Vagina (tissue), 2 donors: ENCODE measurements at regions not wholly inside any gene's neighbourhood (a gene's known extent, or its start where the extent isn't known, plus 50 kb on each side); places are given as distances from the start of the nearest gene placed in this dataset.

Experiments used
- DNase-seq, 2 donors: peaks; one replicate each; pipeline ENCODE4 v3.0.0-alpha.2; 2017; ENCODE audit errors: extremely low spot score in 2 of 2
- H3K27ac ChIP-seq: fragments of 200-600 bp; sonication (generic); one replicate; pipeline ENCODE4 v1.5.1; 2019
- H3K27me3 ChIP-seq: fragments of 200-600 bp; sonication (generic); one replicate; pipeline ENCODE4 v1.5.1; 2019
- H3K36me3 ChIP-seq, 2 donors: fragments of 200-600 bp; sonication (generic); one replicate each; pipeline ENCODE4 v1.5.1; 2017 to 2019
- H3K4me1 ChIP-seq: fragments of 200-600 bp; sonication (generic); one replicate; pipeline ENCODE4 v1.5.1; 2019
- H3K4me3 ChIP-seq, 2 donors: fragments of 200-600 bp; sonication (generic); 1 replicate in 1 of 2; 2 replicates in 1 of 2; pipeline ENCODE4 v1.5.1; 2016 to 2019
- H3K9me3 ChIP-seq: fragments of 200-600 bp; sonication (generic); one replicate; pipeline ENCODE4 v1.5.1; 2019
- CTCF ChIP-seq, 3 experiments: fragments of 450-650 bp in 2 of 3; fragments of 200-600 bp in 1 of 3; sonication (generic) in 1 of 3; IDR thresholded peaks; one replicate each; pipeline ENCODE4 v1.5.1; 2017 to 2019; ENCODE audit warnings: antibody characterized with exemption in 3 of 3, mild to moderate bottlenecking in 2 of 3, moderate library complexity in 2 of 3
- POLR2A ChIP-seq, 2 donors: fragments of 450-650 bp; IDR thresholded peaks; one replicate each; pipeline ENCODE4 v1.6.1; 2017; ENCODE audit warnings: antibody characterized with exemption in 2 of 2, mild to moderate bottlenecking in 2 of 2, moderate library complexity in 2 of 2
- POLR2AphosphoS5 ChIP-seq, 2 donors: sonication (generic); formaldehyde crosslinking; IDR thresholded peaks; one replicate each; pipeline ENCODE4 v1.9.0; 2017; ENCODE audit warnings: antibody characterized with exemption in 2 of 2, mild to moderate bottlenecking in 2 of 2, low read depth in 1 of 2; ENCODE audit not compliant: insufficient read depth in 1 of 2
- intact Hi-C: fragments of 100-400 bp; cut with DNase I; formaldehyde crosslinking; loops from one replicate; pipeline ENCODE4 v1.15.1; 2023

GRCh38 chr1:80272495-80272894 lies 1266.0 kb upstream of the ADGRL4 start:
- Histone ChIP-seq H3K27ac (no peak overlapping the region), H3K4me3 (no peak overlapping the region), H3K36me3 (no peaks in the 10 kb centered on the region), H3K9me3 (no peaks in the 10 kb centered on the region), H3K4me1 (no peaks in the 10 kb centered on the region), H3K27me3 (no peaks in the 10 kb centered on the region)
- intact Hi-C loops: no loop called here
- no peak for DNase-seq
- TF ChIP-seq POLR2AphosphoS5 (IDR thresholded peaks at IDR 0.05; ENCODE audit: insufficient read depth in 1 of 2, low read depth in 1 of 2): no peak
- no peak for TF ChIP-seq CTCF (IDR thresholded peaks at IDR 0.05)
- no peak for TF ChIP-seq POLR2A (IDR thresholded peaks at IDR 0.05)

- no peak for DNase-seq
- Histone ChIP-seq H3K9me3 (no peaks in the 10 kb centered on the region), H3K36me3 (no peaks in the 10 kb centered on the region), H3K4me1 (no peaks in the 10 kb centered on the region), H3K4me3 (no peak overlapping the region), H3K27me3 (no peaks in the 10 kb centered on the region), H3K27ac (no peak overlapping the region)
- TF ChIP-seq POLR2AphosphoS5 (IDR thresholded peaks at IDR 0.05; ENCODE audit: insufficient read depth in 1 of 2, low read depth in 1 of 2) (no peak), POLR2A (IDR thresholded peaks at IDR 0.05) (no peak), CTCF (IDR thresholded peaks at IDR 0.05) (no peak)
- intact Hi-C loops: no loop called here
Measured at GRCh38 chr1:80258659-80259058, 1252.1 kb upstream of the ADGRL4 start.

GRCh38 chr1:80251591-80251990 lies 1245.1 kb upstream of the ADGRL4 start:
- intact Hi-C loops: no loop called here
- H3K9me3 ChIP-seq: no peaks in the 10 kb centered on the region
- no peak for DNase-seq
- H3K27me3 ChIP-seq: no peaks in the 10 kb centered on the region
- no peaks in the 10 kb centered on the region for H3K36me3 ChIP-seq
- no peaks in the 10 kb centered on the region for H3K4me1 ChIP-seq
- no peak overlapping the region for H3K4me3 ChIP-seq
- no peak overlapping the region for H3K27ac ChIP-seq
- TF ChIP-seq POLR2A (IDR thresholded peaks at IDR 0.05) (no peak), CTCF (IDR thresholded peaks at IDR 0.05) (no peak), POLR2AphosphoS5 (IDR thresholded peaks at IDR 0.05; ENCODE audit: insufficient read depth in 1 of 2, low read depth in 1 of 2) (no peak)

- TF ChIP-seq POLR2AphosphoS5 (IDR thresholded peaks at IDR 0.05; ENCODE audit: insufficient read depth in 1 of 2, low read depth in 1 of 2) (no peak), CTCF (IDR thresholded peaks at IDR 0.05) (no peak), POLR2A (IDR thresholded peaks at IDR 0.05) (no peak)
- intact Hi-C loops: no loop called here
- Histone ChIP-seq H3K36me3 (no peaks in the 10 kb centered on the region), H3K4me1 (no peaks in the 10 kb centered on the region), H3K27ac (no peak overlapping the region), H3K4me3 (no peak overlapping the region), H3K27me3 (no peaks in the 10 kb centered on the region), H3K9me3 (no peaks in the 10 kb centered on the region)
- DNase-seq: no peak
Measured at GRCh38 chr1:80251171-80251570, 1244.6 kb upstream of the ADGRL4 start.

GRCh38 chr1:80250573-80251168 lies 1244.1 kb upstream of the ADGRL4 start:
- Histone ChIP-seq H3K4me1 (no peaks in the 10 kb centered on the region), H3K27ac (no peak overlapping the region), H3K9me3 (no peaks in the 10 kb centered on the region), H3K36me3 (no peaks in the 10 kb centered on the region), H3K4me3 (no peak overlapping the region), H3K27me3 (no peaks in the 10 kb centered on the region)
- DNase-seq: no peak
- no peak for TF ChIP-seq CTCF (IDR thresholded peaks at IDR 0.05)
- no peak for TF ChIP-seq POLR2AphosphoS5 (IDR thresholded peaks at IDR 0.05; ENCODE audit: insufficient read depth in 1 of 2, low read depth in 1 of 2)
- TF ChIP-seq POLR2A (IDR thresholded peaks at IDR 0.05): no peak
- intact Hi-C loops: no loop called here
